Smooth muscle cell (in vitro differentiated cells): ENCODE measurements at regions not wholly inside any gene's neighbourhood (a gene's known extent, or its start where the extent isn't known, plus 50 kb on each side); places are given as distances from the start of the nearest gene placed in this dataset.

Source experiments
- DNase-seq: peaks from one replicate; lab custom pipeline; 2025; ENCODE audit not compliant: unreplicated experiment; lab: John Stamatoyannopoulos, UW
- H2AFZ ChIP-seq: fragments of 200-600 bp; sonication (generic); 2 replicates; pipeline ENCODE4 v1.6.0; 2016; ENCODE audit warnings: antibody characterized with exemption, low read depth, mild to moderate bottlenecking
- H3F3A ChIP-seq: fragments of 200-600 bp; sonication (generic); 2 replicates; pipeline ENCODE4 v1.6.0; 2017; ENCODE audit warnings: antibody characterized with exemption, low read depth
- H3K27ac ChIP-seq: fragments of 200-600 bp; sonication (generic); 2 replicates; pipeline ENCODE4 v1.5.1; 2016; ENCODE audit warnings: low read depth, mild to moderate bottlenecking
- H3K27me3 ChIP-seq: fragments of 200-600 bp; sonication (generic); 2 replicates; pipeline ENCODE4 v1.6.1; 2016; ENCODE audit warnings: low read depth, mild to moderate bottlenecking
- H3K36me3 ChIP-seq: fragments of 200-600 bp; sonication (generic); 2 replicates; pipeline ENCODE4 v1.5.1; 2016; ENCODE audit warnings: low read depth
- H3K4me1 ChIP-seq: fragments of 200-600 bp; sonication (generic); 2 replicates; pipeline ENCODE4 v1.5.1; 2016; ENCODE audit warnings: low read depth
- H3K4me2 ChIP-seq: fragments of 200-600 bp; sonication (generic); 2 replicates; pipeline ENCODE4 v1.6.0; 2016; ENCODE audit warnings: mild to moderate bottlenecking
- H3K4me3 ChIP-seq: fragments of 200-600 bp; sonication (generic); 2 replicates; pipeline ENCODE4 v1.5.1; 2016; ENCODE audit warnings: mild to moderate bottlenecking
- H3K79me2 ChIP-seq: fragments of 200-600 bp; sonication (generic); 2 replicates; pipeline ENCODE4 v1.6.0; 2016; ENCODE audit warnings: low read depth, mild to moderate bottlenecking
- H3K9ac ChIP-seq: fragments of 200-600 bp; sonication (generic); 2 replicates; pipeline ENCODE4 v1.6.0; 2016; ENCODE audit warnings: low read depth
- H3K9me3 ChIP-seq: fragments of 200-600 bp; sonication (generic); replicated peaks from 2 replicates; pipeline ENCODE4 v1.5.1; 2016; ENCODE audit warnings: low read depth
- H4K20me1 ChIP-seq: fragments of 200-600 bp; sonication (generic); 2 replicates; pipeline ENCODE4 v1.6.0; 2016; ENCODE audit warnings: low read depth
- CTCF ChIP-seq: fragments of 200-600 bp; sonication (generic); IDR thresholded peaks from 2 replicates; pipeline ENCODE4 v1.5.1; 2017; ENCODE audit warnings: borderline replicate concordance, mild to moderate bottlenecking, antibody characterized with exemption; ENCODE audit not compliant: insufficient read depth, poor library complexity, severe bottlenecking
- WGBS: methylation state at CpG from one replicate; pipeline ENCODE4 v1.1.7; 2016; ENCODE audit warnings: low lambda C conversion rate; 5-methylcytosine and 5-hydroxymethylcytosine counted together

DNA sequence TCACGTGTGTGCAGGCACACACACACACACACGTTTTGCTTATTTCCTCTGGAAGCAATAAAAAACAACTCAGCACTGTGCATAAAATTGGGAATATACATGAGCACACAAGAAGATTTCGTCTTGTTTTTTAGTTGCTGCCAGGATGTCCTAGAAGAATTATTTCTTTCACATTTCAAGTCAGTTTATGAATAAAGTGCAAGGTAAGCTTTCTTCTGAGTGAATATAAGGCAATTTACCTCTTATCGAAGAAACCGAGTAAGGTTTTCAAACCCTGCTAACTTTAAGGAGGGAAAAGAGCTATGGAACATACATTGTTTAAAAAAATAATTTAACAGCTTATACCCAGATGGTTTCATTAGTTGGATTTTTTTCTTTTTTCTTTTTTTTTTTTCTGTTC is 855.4 kb upstream of the NR2F2 start:
- H3K4me1 ChIP-seq: no peaks in the 10 kb centered on the region
- no peaks in the 10 kb centered on the region for H3K27me3 ChIP-seq
- no peaks in the 10 kb centered on the region for H3K9me3 ChIP-seq
- H3K79me2 ChIP-seq: no peaks in the 10 kb centered on the region
- no peak overlapping the region for H3K27ac ChIP-seq
- no peak overlapping the region for H3K4me2 ChIP-seq
- no peaks in the 10 kb centered on the region for H4K20me1 ChIP-seq
- H3K36me3 ChIP-seq: no peaks in the 10 kb centered on the region
- DNase-seq: no peak
- WGBS: 97% methylated on average over 5 of the region's 5 CpGs
- H3F3A ChIP-seq: no peaks in the 10 kb centered on the region
- no peak overlapping the region for H2AFZ ChIP-seq
- H3K9ac ChIP-seq: no peak overlapping the region
- no peak overlapping the region for H3K4me3 ChIP-seq
- TF ChIP-seq CTCF: no peak

GRCh38 chr15:95479308-95479707 is 851.2 kb upstream of the NR2F2 start:
- H3K9me3 ChIP-seq: no peaks in the 10 kb centered on the region
- H3K27me3 ChIP-seq: no peaks in the 10 kb centered on the region
- H3K79me2 ChIP-seq: no peaks in the 10 kb centered on the region
- WGBS: 91% methylated on average over 3 of the region's 3 CpGs
- H3K4me2 ChIP-seq: no peak overlapping the region
- no peaks in the 10 kb centered on the region for H3K36me3 ChIP-seq
- no peaks in the 10 kb centered on the region for H3K4me1 ChIP-seq
- no peak overlapping the region for H3K9ac ChIP-seq
- TF ChIP-seq CTCF: no peak
- H3F3A ChIP-seq: no peaks in the 10 kb centered on the region
- H3K4me3 ChIP-seq: no peak overlapping the region
- H4K20me1 ChIP-seq: no peaks in the 10 kb centered on the region
- no peak for DNase-seq
- no peak overlapping the region for H2AFZ ChIP-seq
- no peak overlapping the region for H3K27ac ChIP-seq

DNA sequence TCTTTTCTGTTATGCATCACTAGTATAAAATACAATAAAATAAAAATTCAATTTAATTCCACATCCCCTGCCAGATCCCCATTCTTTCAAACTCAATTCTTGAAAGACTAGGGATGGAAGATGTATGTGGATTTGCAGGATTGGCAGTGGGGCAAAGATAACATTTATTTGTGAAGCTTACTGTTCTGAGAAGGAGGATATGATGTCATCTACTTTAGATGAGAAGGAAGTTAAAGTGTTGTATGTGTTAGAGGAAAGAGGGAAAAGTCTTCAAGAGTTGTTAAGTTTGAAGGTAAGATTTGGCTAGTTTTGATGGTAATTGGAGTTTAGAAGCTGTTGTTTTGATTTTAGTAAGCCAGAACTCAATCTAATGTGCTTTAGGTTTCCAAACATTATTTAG is 845.1 kb upstream of the NR2F2 start:
- Histone ChIP-seq H3K9me3 (no peaks in the 10 kb centered on the region), H3K36me3 (no peaks in the 10 kb centered on the region), H3F3A (no peaks in the 10 kb centered on the region), H3K4me1 (no peaks in the 10 kb centered on the region), H4K20me1 (no peaks in the 10 kb centered on the region), H2AFZ (no peak overlapping the region), H3K79me2 (no peaks in the 10 kb centered on the region), H3K9ac (no peak overlapping the region), H3K27me3 (no peaks in the 10 kb centered on the region), H3K4me2 (no peak overlapping the region), H3K27ac (no peak overlapping the region), H3K4me3 (no peak overlapping the region)
- no peak for TF ChIP-seq CTCF
- DNase-seq: no peak

DNA sequence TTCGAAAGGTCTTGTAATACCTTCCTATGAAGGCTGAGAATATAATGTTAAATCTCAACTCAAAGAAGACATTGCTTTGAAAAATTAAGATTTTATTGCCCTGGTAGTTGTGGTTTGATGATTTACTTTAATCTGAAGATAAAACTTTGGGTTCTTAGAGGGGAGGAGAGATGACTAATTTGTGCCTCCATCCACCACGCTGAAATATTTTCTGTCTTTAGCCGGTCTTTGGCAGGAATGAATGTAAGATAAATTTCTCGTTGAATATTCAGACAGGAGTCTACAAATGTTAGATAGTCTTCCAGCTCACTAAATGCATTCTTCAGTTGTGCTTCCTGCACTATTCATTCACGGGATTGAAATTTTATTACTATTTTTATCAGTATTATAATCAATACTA is 844.3 kb upstream of the NR2F2 start:
- Histone ChIP-seq H3K4me3 (no peak overlapping the region), H3F3A (no peaks in the 10 kb centered on the region)
- WGBS: 63% methylated on average over 5 of the region's 5 CpGs

More for the DNA sequence above, 844.3 kb upstream of the NR2F2 start:
- Histone ChIP-seq H2AFZ (no peak overlapping the region), H3K4me2 (no peak overlapping the region), H4K20me1 (no peaks in the 10 kb centered on the region), H3K9ac (no peak overlapping the region), H3K79me2 (no peaks in the 10 kb centered on the region), H3K27me3 (no peaks in the 10 kb centered on the region), H3K36me3 (no peaks in the 10 kb centered on the region), H3K4me1 (no peaks in the 10 kb centered on the region), H3K9me3 (no peaks in the 10 kb centered on the region), H3K27ac (no peak overlapping the region)
- TF ChIP-seq CTCF: no peak
- DNase-seq: no peak
